SKM-1 (cell line): ENCODE measurements at regions not wholly inside any gene's neighbourhood (a gene's known extent, or its start where the extent isn't known, plus 50 kb on each side); places are given as distances from the start of the nearest gene placed in this dataset.

ENCODE experiments used
- DNase-seq: peaks from one replicate; lab custom pipeline; 2025; ENCODE audit not compliant: unreplicated experiment; lab: John Stamatoyannopoulos, UW

DNA sequence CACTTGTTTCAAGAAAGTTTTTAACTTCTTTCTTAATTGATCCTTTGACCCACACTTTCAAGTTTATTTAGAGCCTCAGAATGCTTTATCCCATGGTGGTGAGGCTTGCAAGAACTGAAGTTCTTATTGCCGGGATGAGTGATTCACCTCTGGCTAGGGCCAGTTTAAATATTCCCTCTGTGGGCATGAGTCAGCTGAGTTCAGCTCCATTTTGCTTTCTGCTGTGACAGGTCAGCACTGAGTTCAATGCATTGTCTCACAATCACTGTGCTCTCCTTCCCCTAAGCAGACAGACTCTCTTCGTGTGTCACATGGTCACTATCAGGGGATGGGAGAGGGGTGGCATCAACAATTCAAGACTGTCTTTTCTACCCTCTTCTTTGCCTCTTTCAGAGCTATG, 514.6 kb upstream of the FBXO33 start:
- DNase-seq, result no peak

GRCh38 chr14:39939023-39939422, 506.8 kb upstream of the FBXO33 start:
- no peak for DNase-seq

DNA sequence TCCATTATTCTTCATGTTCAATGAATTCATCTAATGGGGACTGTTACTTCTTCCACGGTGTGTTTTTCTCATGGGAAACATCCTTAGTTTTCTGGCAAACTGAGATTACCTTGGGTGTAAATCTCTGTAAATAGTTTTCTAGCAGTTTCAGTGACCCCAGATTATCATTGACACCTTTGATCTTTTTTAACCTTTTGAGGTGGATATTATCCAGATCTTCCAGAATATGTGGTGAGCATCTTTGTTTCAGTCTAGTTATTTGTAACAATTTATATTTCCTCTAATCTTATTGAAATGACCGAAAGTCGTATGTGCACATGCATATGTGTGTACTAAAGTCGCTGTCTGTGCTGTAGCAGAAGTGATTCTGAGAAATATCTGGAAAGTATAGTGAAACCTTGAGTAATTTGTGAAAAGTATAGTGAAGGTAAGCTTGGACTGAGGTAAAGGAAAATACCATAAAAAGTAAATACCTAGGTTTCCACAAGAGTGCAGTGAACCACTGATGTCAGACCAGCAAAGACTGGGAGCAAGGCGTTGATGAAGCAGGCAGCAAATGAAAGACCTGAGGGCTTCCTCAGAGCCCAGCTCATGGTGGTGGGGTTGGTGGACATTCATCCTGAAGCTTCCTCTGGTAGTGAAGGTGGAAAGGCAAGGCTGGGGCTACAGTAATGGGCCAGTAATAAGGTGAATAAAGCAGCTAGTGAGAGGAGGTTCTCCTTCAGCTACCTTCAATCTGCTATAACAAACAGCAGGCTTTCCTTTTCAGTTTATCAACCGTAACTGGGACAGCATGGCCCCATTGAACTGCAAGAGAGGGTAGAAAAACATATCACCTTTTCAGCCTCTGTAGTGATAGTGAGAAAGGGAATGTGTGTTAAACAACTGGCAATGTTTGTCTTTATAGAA, 480.2 kb upstream of the FBXO33 start:
- DNase-seq, result no peak

- no peak for DNase-seq
These were observed 465.4 kb upstream of the FBXO33 start for GRCh38 chr14:39897657-39898056.

GRCh38 chr14:39890026-39890425, 457.8 kb upstream of the FBXO33 start:
- no peak for DNase-seq

GRCh38 chr14:39884091-39884490, 451.9 kb upstream of the FBXO33 start:
- no peak for DNase-seq

- DNase-seq, result no peak
These were observed 448.7 kb upstream of the FBXO33 start for GRCh38 chr14:39880965-39881364.

DNA sequence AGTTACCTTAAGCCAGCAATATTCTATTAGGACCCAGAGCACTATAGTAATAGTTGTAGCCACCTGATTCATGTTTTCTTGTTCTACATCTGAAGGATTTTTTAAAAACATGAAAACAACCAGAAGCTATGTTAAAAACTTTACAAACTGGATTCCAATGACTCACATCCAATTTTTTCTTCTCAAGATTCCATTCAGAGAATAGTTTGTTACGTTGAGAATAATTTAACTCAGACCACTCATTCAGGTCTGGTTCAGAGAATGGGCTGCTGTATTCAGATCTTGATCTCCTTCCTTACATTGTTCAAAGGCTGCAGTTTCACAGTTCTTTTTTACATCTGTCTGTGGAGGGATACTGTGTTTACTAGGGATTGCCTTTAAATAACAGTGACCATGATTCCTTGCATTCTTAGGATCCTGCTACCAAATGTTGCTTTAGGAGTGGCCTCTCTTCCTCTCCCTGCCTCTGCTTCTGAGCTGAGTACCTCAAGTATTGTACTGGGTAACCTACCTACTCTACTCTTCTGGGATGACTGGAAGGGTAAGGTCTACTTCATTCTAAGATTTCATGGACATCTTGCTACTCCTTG, 448.0 kb upstream of the FBXO33 start:
- no peak for DNase-seq

DNA sequence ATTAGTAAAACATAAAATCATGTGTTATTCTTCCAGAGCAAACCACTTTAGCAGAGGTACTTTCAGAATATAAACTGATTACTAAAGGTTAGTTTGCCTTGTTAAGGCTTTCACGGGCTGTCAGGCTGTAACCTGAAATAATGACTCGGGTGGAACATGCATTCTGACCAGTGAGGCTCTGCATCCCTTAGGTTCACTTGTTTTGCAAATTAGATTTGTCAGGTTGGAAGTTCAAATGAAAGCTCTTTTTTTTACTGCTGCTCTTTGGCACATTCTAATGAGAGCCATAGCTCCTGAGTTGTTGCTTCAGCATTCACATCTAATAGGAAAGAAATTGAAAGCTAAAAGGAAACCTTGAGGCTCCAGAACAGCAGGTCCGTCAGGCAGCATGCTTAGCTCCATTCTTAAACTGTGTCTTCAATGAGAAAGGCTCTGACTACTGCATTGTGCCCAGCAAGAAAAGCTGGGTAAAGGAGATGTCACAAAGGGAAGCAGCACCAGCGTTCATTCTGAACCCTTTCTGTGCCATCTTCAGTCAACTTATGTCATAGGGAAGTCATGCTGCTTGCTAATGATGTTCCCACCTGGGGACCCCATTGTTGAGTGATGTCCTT, 445.5 kb upstream of the FBXO33 start:
- DNase-seq, result no peak

DNA sequence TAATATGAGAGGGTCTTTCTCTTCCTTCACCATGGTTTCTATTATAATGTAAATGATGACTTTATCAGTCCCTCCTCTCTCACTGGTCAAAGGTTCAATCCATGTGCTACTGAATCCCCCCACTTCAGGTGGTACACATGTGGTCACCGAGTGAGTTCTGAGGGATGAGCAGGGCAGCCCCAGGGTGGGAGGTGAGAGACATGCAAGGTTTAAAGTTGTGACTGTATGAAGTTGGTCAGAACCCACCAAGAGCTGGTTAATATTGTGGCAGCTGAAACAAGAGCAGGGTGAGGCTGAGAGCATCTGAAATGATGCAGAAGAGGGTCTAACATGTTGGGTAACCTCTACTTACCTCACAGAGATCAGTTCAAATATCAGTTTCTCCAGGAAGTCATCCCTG, 444.7 kb upstream of the FBXO33 start:
- DNase-seq, result no peak

- no peak for DNase-seq
These were observed 442.8 kb upstream of the FBXO33 start for GRCh38 chr14:39875028-39875427.

DNA sequence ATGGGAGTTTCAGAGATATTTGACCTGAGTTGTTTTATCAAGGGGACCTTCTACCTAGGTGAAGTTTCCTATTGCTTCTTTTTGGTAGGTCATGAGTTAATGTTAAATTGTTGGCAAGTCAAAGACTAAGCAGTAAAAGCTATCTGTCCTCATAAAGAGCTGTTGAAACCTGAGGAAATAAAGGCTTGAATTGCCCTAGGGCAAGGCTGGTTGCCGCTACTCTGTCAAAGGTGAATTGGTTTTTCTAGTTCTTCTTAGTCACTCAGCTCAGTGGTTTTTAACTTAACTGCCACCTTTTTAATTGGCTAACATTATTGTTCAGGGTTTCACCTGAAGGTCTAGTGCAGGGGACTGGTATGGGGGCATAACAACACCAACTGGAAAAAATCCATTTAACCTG, 441.6 kb upstream of the FBXO33 start:
- no peak for DNase-seq

DNA sequence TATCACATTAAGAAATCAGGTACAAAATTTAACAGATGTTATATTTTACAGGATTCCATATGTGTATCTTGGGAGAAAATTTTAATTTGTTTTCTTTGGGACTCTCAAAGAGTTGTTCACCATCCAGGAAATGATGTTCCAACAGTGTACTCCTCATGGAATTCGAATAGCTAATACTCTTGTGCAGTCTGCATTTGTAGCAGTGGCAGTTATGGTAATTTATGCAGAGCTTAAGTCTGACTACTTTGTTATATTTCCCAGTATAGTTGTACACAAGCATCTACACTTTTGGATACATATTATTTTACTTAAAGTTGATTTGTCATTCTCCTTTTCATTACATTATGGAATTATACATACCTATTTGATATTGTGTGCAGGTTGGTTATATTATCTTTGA, 436.7 kb upstream of the FBXO33 start:
- no peak for DNase-seq

- DNase-seq, result no peak
These were observed 436.0 kb upstream of the FBXO33 start for GRCh38 chr14:39868251-39868650.

DNA sequence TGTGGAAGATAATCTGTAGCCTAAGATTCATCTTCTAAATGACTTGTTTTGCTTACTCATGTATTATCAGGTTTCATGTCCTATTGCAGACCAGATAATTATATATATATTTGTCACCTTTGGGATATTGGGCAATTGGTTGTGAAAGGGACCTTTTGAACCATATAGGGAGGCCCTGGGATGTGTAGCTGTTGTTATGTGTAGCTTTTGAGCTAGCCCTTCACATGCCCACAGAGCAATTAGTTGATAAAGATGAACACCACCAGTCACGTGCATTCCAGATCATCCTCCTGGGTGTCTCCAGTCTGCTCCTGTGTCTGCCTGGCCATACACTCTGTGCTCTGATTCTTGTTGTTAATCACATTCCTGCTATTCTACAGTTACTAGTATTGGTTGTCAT, 431.2 kb upstream of the FBXO33 start:
- DNase-seq, result no peak

GRCh38 chr14:39861696-39862095, 429.5 kb upstream of the FBXO33 start:
- DNase-seq, result no peak

DNA sequence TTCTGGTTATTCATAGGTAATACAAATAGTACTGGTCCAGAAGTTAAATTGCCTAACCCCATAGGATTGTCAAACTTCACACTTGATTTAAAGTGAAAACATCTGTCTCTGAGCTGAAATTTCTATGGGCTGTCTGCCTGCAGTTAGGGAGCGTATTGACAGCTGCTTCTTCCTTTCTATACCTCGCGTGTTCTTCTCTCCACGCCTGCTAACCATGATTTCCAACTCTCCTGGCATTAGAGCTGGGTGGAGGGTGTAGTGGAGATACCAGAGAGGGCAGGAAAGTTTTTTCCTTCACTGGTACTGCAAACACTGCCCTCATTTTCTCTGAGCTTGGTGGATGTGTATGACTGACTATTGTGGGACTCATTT, 429.0 kb upstream of the FBXO33 start:
- no peak for DNase-seq

DNA sequence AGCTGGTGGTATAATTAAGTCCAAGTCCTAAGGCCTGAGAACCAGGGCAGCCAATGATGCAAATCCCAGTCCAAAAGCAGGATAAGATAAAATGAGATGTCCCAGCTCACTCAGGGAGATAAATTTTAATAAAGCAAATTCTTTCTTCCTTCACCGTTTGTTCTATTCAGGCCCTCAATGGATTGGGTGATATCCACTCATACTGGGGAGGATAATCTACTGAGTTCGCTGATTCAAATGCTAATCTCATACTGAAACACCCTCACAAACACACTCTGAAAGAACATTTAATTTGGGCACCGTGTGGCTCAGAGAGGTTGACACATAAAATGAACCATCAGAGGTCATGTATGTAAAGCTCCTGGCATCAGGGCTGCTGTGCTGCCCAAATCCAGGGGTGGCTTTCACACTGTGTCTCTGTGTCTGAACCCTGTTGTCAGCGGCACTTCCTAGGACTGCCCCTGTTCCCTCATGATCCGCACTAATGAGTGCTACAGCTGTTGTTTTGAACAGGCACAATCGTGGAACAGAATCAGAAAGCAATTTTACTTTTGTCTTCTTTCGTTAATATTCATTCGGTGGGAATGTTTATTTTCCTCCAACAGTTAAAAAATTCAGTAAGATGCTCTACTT, 428.5 kb upstream of the FBXO33 start:
- no peak for DNase-seq

DNA sequence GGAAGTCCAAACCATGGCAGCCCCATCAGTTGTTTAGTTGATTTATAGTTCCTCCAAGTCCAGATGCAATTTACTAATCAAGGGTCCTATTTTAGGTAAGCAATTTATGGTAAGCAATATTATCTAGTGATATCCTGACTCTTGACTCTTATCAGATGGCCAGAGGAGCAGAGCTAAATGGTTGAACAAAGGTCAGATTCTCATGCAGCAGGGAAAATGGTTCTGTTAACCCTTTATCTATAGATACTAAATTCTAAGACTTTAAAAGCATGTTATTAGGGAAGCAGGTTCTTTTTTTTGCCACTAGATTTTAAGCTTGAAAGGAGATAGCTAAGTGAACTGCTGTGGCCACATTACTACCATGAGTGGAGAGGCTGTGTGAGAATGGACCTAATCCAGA, 427.1 kb upstream of the FBXO33 start:
- no peak for DNase-seq

DNA sequence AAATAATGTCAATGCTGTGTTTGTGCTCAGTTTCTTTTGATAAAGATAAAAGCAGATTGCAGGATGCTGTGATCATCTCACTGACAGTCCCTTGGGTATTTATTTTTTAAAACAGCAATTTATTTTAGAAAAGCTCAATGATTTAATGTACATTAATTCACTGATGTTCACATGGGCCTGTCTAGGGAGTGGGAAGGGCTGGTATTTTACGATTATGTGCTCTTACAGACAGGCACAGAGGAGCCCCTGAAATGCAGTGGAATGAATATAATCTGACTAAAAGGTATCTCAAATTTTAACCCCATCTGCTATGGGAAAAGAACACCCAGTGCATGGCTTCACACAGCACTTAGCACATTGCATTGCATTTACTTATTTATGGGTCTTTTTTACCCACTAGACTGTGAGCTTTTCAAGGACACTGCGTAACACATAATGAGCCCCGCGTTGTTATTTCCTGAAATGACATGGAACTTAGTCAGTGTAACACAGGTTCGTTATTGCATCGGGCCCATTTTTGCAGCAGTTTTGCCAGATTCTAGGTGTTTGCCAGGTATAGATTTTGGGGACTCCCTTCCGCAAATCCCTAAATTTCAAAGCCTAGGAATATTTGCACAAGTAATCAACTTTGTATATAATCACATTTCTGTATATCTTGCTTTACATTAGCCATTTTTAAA, 425.3 kb upstream of the FBXO33 start:
- no peak for DNase-seq

DNA sequence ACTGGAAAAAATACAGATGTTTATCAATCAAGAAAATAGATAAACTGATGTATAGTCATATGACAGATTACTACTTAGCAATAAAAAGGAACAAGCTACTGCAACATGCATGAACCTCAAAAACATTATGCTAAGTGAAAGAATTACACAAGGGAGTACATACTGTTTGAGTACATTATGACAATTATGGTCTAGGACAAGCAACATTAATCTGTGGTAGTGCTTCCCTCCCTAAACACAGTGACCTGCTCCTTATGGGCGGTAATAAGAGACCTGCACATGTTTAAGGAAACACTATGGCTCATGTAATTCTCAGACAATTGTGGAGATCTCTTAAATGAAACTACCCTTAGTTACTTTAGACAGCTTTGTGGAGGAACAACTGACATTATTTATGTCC, 421.2 kb upstream of the FBXO33 start:
- DNase-seq, result no peak
